ENCODE measurements at regions not wholly inside any gene's neighbourhood (a gene's known extent, or its start where the extent isn't known, plus 50 kb on each side); places are given as distances from the start of the nearest gene placed in this dataset.
"Not testable (repeated sequence)": the region's sequence is repeated elsewhere in the genome, so short reads cannot be mapped to it uniquely, and the experiment has no call there.

DNA sequence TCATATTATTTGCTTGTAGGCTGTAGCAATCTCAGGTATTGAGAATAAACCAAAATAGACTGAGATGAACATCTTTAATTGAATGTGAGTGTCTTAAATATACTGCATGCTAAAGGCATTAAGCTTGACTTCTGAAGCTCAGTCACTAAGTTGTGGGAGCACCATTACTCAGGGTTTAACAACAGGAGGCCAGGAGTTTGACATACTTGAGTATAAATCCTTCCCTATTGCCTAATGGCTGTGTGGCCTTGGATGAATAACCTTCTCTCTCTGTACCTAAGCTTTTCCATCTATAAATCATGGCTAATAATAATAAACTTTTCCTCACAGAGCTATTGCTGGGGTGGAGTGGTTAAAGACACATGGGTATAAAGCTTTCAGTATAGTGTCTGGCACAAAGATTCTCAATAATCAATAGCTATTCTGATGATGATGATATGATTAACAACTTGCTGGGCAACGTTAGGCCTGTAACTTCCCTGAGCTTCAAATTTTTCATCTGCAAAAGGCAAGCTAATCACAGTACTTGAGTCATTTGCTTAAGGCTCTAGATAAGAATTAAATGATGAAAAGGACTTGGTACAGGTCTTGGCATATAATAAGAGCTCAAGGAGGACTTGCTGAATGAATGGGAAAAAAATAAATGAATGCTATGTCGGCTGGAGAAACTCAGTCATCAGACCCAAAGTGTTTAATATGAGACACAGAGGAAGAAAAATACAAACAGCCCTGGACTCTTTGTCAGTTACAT is 174.0 kb upstream of the IL12B start:
- no peak for DNase-seq

GRCh38 chr5:159504857-159505304 is 174.6 kb upstream of the IL12B start:
- DNase-seq = no peak

GRCh38 chr5:159507055-159507454 is 176.8 kb upstream of the IL12B start:
- no peak for DNase-seq

- DNase-seq = no peak
Observed at GRCh38 chr5:159507661-159508060, 177.4 kb upstream of the IL12B start.

GRCh38 chr5:159508344-159508743 is 178.1 kb upstream of the IL12B start:
- no peak for DNase-seq

DNA sequence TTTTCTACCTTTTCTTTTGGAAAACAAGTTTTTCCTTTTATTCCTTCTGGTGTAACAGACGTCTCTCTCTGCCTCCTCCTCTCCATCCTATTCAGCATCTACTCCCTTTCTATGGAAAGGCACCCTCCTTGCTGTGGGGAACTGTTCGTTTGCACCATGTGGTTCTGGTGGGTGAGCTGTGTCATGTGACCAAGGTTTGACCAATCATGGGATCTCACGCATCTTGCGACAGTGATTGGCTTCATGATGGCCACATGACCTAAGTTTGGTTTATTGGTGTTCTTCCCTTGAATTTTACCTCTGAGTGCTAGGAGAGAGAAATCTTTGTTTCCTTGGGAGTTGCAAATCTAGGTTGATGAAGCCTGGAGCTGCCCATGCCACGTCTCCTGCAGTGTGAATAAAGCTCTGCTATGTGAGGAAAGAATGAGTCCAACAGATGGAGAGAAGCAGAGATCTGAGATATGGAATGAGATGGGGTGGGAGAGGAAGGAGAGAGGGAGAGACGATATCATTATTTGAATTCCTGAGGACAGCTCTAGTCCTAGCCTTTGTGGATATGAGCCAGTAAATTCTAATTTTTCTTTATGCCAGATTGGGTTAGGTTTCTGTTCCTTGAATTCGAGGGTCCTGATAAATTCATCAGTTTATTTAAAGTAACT is 178.8 kb upstream of the IL12B start:
- DNase-seq = no peak

DNA sequence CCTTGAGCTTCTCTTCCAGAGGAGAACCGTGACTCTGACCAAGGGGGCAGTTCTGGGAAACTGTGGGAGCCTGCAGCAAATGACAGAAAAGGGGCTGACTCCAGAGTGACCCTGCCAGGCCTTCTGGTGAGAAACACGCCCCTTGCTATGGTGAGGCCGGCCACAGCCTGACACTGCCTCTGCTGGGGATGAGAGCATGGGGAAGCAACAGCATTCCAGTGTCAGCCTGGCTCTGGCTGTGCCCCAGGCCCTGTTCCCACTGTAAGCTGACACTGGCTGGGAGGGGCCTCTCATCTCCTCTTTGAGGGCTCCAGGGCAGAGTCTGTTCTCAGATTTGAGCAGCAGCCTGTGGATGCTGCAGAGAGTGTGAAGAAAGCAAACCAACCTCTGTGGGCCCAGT is 180.0 kb upstream of the IL12B start:
- DNase-seq = peak in 1 of 3 experiments; percentile 21

- DNase-seq = no peak
Observed at GRCh38 chr5:159511570-159511969, 181.3 kb upstream of the IL12B start.

DNA sequence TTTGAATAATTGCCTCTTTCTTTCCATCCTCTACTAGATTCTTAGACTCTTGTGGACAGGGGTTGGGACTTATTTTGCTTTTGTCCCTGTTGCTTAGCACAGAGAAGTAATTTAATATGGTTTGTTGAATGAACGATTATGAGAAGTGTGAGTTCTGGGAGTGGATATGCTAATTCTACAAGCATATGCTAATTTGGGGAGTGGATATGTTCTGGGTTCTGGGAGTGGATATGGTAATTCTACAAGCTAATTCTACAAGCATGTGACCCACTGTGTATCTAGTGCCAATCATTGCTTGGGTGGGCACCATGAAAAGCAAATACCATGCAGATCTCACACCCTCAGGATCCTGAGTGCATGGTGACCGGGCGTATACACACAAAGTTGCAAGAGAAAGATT is 181.8 kb upstream of the IL12B start:
- no peak for DNase-seq

- DNase-seq = no peak
Observed at GRCh38 chr5:159514229-159514810, 184.0 kb upstream of the IL12B start.

- DNase-seq = no peak
Observed at GRCh38 chr5:159515197-159515596, 184.9 kb upstream of the IL12B start.

- peak in 1 of 3 experiments; percentile 39 for DNase-seq
Observed at GRCh38 chr5:159515909-159516415, 185.7 kb upstream of the IL12B start.

DNA sequence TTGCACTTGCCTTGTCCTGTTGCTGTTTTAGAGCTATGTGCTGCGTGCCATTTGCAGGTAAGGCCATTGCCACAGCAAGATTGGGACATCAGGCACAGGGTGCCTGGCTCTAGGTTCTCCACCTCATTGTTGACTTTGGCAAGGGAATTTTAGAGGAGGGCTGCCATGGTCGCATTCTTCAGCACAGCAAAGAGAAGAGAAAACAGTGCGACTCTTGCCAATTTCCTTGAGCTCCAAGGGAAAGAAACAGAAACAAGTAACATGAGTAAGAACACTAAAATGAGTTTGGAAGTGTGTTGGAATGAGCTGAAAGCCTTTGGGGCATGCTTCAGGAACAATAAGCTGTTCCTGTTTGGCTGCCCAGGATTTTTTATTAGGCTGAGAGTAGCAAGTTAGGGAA is 188.1 kb upstream of the IL12B start:
- no peak for DNase-seq

- DNase-seq = no peak
Observed at GRCh38 chr5:159519365-159519764, 189.1 kb upstream of the IL12B start.

DNA sequence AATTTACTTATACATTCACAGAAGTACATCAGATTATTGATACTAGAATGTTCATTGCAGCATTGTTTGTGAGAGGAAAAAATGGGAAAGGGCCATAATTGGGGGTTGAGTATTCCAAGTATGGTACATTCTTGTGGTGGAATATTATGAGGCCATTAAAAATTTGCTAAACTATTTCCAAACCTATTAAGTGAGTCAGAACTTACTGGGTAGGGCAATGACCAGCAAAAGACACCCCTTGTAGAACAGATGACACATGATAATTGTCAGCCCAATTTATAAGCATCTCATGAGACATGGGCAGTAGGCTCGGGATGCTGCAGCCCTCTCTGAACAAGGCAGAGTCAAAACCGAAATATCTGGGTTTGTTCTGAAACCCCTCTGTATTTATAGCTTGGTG is 192.6 kb upstream of the IL12B start:
- DNase-seq = no peak

- DNase-seq = not testable (repeated sequence)
Observed at GRCh38 chr5:159524279-159524678, 194.0 kb upstream of the IL12B start.

DNA sequence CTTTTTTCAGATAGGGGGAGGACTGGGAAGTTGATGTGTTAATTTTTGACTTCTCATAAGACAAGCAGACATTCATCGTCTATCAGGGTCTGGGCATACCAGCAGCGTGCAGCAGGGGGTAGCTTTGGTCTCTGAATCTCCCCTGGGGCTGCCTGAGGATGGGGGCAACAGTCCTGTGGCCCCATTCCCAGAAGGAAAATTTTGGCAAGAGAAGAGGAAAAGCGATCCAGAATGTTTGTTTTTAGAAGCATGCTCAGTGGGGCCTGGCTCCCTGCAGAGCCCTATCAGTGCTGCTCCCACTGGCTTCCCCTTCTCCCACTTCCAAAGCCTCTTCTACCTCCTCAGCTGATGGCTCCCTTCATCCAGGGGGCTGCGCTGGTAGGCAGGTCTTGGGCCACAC is 194.8 kb upstream of the IL12B start:
- no peak for DNase-seq

GRCh38 chr5:159527546-159528254 is 197.4 kb upstream of the IL12B start:
- no peak for DNase-seq

GRCh38 chr5:159531554-159532105 is 201.3 kb upstream of the IL12B start:
- DNase-seq = no peak

DNA sequence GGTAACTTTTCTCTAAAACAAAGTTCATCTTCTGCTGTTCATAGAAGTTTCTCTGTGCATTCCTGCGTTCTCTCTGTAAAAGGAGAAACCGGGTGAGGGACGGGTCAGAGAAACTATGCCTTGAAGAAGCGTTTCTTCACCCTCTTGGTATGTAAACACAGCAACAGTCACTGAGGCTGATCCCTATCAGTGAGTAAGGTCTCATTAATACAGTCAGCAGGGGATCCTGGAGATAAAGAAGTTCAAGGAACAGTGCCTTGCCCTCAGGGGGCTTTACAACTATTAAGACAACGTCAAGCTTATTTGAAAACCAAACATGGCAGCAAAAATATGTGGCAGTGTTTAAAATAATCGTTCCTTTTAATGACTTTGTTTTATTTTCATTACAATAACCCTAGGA is 202.9 kb upstream of the IL12B start:
- no peak for DNase-seq

DNA sequence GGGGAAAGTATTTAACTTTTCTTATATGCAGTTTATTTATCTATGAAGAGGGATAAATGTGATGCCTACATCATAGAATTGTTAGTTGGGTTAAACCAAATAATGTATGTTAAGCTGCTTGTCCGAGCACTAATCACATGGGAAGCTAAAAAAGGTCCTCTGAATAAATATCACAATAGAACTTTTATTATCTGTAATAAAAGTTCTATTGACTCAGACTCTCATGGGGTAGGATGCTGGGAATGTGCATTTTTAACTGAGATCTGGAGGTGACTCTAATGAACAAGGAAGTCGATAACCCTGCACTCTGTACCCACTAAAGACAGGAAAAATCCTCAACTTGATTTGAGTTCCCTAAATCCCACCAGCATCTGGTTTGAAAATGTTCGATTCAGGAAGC is 205.9 kb upstream of the IL12B start:
- DNase-seq = no peak

DNA sequence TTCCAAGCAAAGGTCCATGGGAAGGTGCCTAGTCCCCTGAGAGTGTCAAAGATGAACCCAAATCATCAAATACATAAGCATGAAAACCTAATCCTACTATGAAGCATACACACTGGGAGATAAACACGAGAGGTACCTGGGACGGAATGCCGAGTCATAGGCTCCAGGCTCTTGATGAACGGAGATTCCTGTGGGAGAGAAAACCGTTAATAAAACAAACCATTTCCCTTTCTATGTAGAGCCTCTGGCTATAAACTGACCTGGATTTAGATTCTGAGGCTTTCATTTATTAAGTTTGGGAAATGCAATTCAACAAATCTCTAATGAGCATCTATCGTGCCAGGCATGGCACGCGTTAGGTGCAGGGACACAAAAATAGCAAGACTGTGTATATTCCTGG is 206.4 kb upstream of the IL12B start:
- no peak for DNase-seq

- no peak for DNase-seq
Observed at GRCh38 chr5:159539678-159540077, 209.4 kb upstream of the IL12B start.
